Astrocyte of the cerebellum (primary cell): ENCODE measurements at regions not wholly inside any gene's neighbourhood (a gene's known extent, or its start where the extent isn't known, plus 50 kb on each side); places are given as distances from the start of the nearest gene placed in this dataset.

Experiments used
- DNase-seq: peaks from one replicate; pipeline ENCODE4 v3.0.0-alpha.2; 2011; ENCODE audit warnings: low read depth
- H3K4me3 ChIP-seq: 2 replicates; pipeline ENCODE4 v1.5.1; 2011; ENCODE audit warnings: mild to moderate bottlenecking, low read depth, low read length, moderate library complexity
- in situ Hi-C: cut with HindIII; loops from 2 replicates; pipeline ENCODE4 v1.10.0; 2017; ENCODE audit warnings: low sequenced_read_pairs
- TF ChIP-seq, protein P1 (sequence below): IDR thresholded peaks from 2 replicates; pipeline ENCODE4 v1.5.1; 2012; ENCODE audit warnings: low read length, low read depth, moderate library complexity, mild to moderate bottlenecking; ENCODE audit errors: missing control alignments

- H3K4me3 ChIP-seq = no peak overlapping the region
- in situ Hi-C loops = no loop called here
- no peak for DNase-seq
- TF ChIP-seq, protein P1, sequence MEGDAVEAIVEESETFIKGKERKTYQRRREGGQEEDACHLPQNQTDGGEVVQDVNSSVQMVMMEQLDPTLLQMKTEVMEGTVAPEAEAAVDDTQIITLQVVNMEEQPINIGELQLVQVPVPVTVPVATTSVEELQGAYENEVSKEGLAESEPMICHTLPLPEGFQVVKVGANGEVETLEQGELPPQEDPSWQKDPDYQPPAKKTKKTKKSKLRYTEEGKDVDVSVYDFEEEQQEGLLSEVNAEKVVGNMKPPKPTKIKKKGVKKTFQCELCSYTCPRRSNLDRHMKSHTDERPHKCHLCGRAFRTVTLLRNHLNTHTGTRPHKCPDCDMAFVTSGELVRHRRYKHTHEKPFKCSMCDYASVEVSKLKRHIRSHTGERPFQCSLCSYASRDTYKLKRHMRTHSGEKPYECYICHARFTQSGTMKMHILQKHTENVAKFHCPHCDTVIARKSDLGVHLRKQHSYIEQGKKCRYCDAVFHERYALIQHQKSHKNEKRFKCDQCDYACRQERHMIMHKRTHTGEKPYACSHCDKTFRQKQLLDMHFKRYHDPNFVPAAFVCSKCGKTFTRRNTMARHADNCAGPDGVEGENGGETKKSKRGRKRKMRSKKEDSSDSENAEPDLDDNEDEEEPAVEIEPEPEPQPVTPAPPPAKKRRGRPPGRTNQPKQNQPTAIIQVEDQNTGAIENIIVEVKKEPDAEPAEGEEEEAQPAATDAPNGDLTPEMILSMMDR = no peak
These were observed 225.6 kb upstream of the PCDH10 start for GRCh38 chr4:132923516-132923915.

DNA sequence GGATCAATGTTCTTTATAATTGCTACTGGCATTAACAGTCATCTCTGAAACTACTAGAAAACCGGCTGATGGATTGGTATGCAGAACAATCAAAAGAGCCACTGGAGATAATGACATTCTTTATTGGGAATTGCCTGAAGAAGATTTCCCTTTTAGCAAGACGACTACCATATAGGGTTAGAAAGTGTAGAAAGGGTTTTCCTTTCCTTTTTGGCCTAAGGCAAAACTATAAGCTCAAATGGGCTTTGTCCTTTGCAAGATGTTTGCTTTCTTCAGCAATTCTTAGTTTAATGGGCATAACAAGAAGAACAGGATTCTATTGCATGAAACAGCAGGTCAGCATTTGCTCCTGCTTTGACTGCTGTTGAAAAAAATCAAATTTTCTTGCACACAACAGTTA lies 214.2 kb upstream of the PCDH10 start:
- DNase-seq = no peak
- TF ChIP-seq, protein P1 = no peak
- in situ Hi-C loops = no loop called here
- no peak overlapping the region for H3K4me3 ChIP-seq

- H3K4me3 ChIP-seq = no peak overlapping the region
- TF ChIP-seq, protein P1 = no peak
- DNase-seq = no peak
- in situ Hi-C loops = no loop called here
These were observed 193.9 kb upstream of the PCDH10 start for GRCh38 chr4:132955146-132955545.

DNA sequence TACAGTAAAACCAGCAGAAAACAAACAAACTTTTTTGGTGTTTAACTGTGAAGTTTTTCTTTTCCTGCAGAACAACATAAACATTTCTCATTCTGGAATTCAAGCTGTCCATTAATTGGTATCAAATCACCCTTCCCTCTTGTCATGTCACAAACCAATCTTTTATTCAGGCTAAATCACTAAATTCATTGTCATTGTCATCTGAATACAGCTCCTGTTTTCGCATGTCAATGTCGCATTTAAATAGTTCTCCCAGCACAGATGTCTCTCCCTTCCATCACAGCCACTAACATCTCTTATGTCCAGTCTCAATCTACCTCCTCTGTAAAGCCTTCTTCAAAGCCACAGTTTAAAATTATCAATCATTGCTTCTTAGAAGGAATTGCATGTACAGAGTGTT lies 192.1 kb upstream of the PCDH10 start:
- no peak overlapping the region for H3K4me3 ChIP-seq
- no peak for DNase-seq
- in situ Hi-C loops = no loop called here
- TF ChIP-seq, protein P1 = no peak

DNA sequence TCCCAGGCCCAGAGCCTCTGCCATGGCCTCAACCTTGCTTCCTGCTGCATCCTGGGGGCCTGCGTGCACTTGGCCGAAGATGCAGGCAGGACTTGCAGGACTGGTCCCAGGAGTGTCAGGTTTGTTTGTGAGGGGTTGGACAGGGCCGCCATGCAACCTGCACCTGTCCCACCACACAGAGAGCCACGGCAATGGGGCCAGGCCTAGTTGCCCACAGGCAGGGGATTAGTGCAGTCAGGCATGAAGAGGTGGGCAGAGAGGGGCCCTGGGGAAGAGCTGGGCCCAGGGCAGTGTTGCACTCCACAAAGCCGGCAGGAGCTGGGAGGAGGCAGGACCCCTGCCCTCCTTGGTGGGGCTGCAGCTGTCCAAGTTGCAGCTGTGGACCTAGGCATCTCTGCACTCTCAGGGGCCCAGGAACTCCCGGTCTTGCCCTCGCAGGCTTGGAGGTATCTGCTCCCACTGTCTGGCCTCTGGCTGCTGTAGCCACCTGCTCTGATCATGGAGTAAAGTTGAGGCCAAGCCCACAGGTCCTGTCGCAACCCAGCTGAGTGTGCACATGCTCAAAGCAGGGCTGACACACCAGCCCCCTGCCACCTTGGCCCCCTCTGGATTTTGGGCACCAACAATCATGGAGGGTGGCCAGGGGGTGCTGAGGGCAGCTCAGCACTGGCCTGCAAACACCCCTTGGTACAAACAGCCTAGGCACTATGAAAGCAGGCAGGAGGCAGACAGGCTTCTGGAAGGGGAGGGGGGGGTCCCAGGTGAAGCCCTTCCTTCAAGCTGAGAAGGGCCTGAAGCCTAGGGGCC lies 190.4 kb upstream of the PCDH10 start:
- no peak for DNase-seq
- TF ChIP-seq, protein P1 = no peak
- in situ Hi-C loops = no loop called here

GRCh38 chr4:132981611-132982010 lies 167.5 kb upstream of the PCDH10 start:
- no peak overlapping the region for H3K4me3 ChIP-seq
- DNase-seq = no peak
- in situ Hi-C loops = no loop called here
- TF ChIP-seq, protein P1 = no peak

More for the DNA sequence above, 190.4 kb upstream of the PCDH10 start:
- no peak overlapping the region for H3K4me3 ChIP-seq
